ENCODE measurements at regions not wholly inside any gene's neighbourhood (a gene's known extent, or its start where the extent isn't known, plus 50 kb on each side); places are given as distances from the start of the nearest gene placed in this dataset.

GRCh38 chr7:88615336-88615735 lies 144.2 kb upstream of the ZNF804B start:
- TF ChIP-seq, protein P1, sequence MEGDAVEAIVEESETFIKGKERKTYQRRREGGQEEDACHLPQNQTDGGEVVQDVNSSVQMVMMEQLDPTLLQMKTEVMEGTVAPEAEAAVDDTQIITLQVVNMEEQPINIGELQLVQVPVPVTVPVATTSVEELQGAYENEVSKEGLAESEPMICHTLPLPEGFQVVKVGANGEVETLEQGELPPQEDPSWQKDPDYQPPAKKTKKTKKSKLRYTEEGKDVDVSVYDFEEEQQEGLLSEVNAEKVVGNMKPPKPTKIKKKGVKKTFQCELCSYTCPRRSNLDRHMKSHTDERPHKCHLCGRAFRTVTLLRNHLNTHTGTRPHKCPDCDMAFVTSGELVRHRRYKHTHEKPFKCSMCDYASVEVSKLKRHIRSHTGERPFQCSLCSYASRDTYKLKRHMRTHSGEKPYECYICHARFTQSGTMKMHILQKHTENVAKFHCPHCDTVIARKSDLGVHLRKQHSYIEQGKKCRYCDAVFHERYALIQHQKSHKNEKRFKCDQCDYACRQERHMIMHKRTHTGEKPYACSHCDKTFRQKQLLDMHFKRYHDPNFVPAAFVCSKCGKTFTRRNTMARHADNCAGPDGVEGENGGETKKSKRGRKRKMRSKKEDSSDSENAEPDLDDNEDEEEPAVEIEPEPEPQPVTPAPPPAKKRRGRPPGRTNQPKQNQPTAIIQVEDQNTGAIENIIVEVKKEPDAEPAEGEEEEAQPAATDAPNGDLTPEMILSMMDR (IDR thresholded peaks at IDR 0.05; ENCODE audit: control extremely low read depth in 1 of 3, insufficient read depth in 1 of 3, low read depth in 1 of 3, low read length in 3 of 3): no peak
- TF ChIP-seq CHD2 (IDR thresholded peaks at IDR 0.05; ENCODE audit: low read length) (no peak), TCF12 (IDR thresholded peaks at IDR 0.05; ENCODE audit: low read depth, low read length) (no peak), POLR2A (IDR thresholded peaks at IDR 0.05; ENCODE audit: control extremely low read depth in 1 of 2, low read depth in 2 of 2, low read length in 2 of 2) (no peak), RAD21 (IDR thresholded peaks at IDR 0.05 in 1 of 2, conservative IDR thresholded peaks at IDR 0.05 in 1 of 2; ENCODE audit: low read depth in 2 of 2, low read length in 2 of 2) (no peak)
